ENCODE measurements at regions not wholly inside any gene's neighbourhood (a gene's known extent, or its start where the extent isn't known, plus 50 kb on each side); places are given as distances from the start of the nearest gene placed in this dataset.

- H3K18ac ChIP-seq (ENCODE audit: low read length) = no peak overlapping the region
- no peak overlapping the region for H3K27ac ChIP-seq (replicated peaks; ENCODE audit: low read length)
- no peak overlapping the region for H2BK15ac ChIP-seq (ENCODE audit: low read length)
- no peak overlapping the region for H4K8ac ChIP-seq (ENCODE audit: low read depth, low read length)
- no peak overlapping the region for H3K14ac ChIP-seq (ENCODE audit: low read length)
- no peak for DNase-seq (ENCODE audit: low spot score)
- no peak overlapping the region for H3K23ac ChIP-seq (ENCODE audit: low read depth, low read length, poor library complexity)
- H3K4me1 ChIP-seq (ENCODE audit: control insufficient read depth in 2 of 2, insufficient read depth in 1 of 2, low read depth in 1 of 2, low read length in 2 of 2) = peaks cover 0 to 5% of the 10 kb centered on the region in 2 donors
- H3K79me1 ChIP-seq (ENCODE audit: low read depth, low read length) = no peaks in the 10 kb centered on the region
- no peak overlapping the region for H3K9ac ChIP-seq (ENCODE audit: low read depth, low read length, poor library complexity)
- no peak overlapping the region for H2BK12ac ChIP-seq (ENCODE audit: low read length)
- H3K36me3 ChIP-seq (replicated peaks in 1 of 2; ENCODE audit: control insufficient read depth in 2 of 2, insufficient read depth in 2 of 2, low read length in 2 of 2) = no peaks in the 10 kb centered on the region
- H2AK5ac ChIP-seq (ENCODE audit: low read depth, low read length) = no peak overlapping the region
- H4K91ac ChIP-seq (ENCODE audit: low read depth, low read length, poor library complexity) = no peak overlapping the region
- WGBS, 2 donors (ENCODE audit: extremely low coverage in 2 of 2, insufficient read length in 2 of 2, insufficient replicate concordance in 1 of 2) = no CpG with 5 or more reads among the region's 2 CpGs
- no peak overlapping the region for H2BK120ac ChIP-seq (ENCODE audit: low read depth, low read length)
- no peaks in the 10 kb centered on the region for H3K9me3 ChIP-seq (replicated peaks in 1 of 2; ENCODE audit: control insufficient read depth in 2 of 2, insufficient read depth in 1 of 2, low read depth in 1 of 2, low read length in 2 of 2)
- H3K4me2 ChIP-seq (ENCODE audit: insufficient read depth, low read length, poor library complexity, severe bottlenecking) = no peak overlapping the region
- H2BK5ac ChIP-seq (ENCODE audit: low read length) = no peak overlapping the region
- H3K4me3 ChIP-seq (ENCODE audit: low read length in 2 of 2) = no peak overlapping the region
- H3K4ac ChIP-seq (ENCODE audit: low read length) = no peak overlapping the region
- H2AFZ ChIP-seq (ENCODE audit: low read length) = no peak overlapping the region
- H3K27me3 ChIP-seq (ENCODE audit: control insufficient read depth in 3 of 3, insufficient read depth in 3 of 3, low read depth in 1 of 3, low read length in 3 of 3) = peaks cover 0 to 92% (median 2%) of the 10 kb centered on the region in 3 experiments
Observed at GRCh38 chr3:72580900-72581299, 267.3 kb downstream of the SHQ1 start.

GRCh38 chr3:72580246-72580756 lies 267.9 kb downstream of the SHQ1 start:
- Histone ChIP-seq H3K4me1 (ENCODE audit: control insufficient read depth in 2 of 2, insufficient read depth in 1 of 2, low read depth in 1 of 2, low read length in 2 of 2) (peaks cover 0 to 5% of the 10 kb centered on the region in 2 donors), H3K4me3 (ENCODE audit: low read length in 2 of 2) (no peak overlapping the region), H3K27ac (replicated peaks; ENCODE audit: low read length) (no peak overlapping the region), H2BK15ac (ENCODE audit: low read length) (no peak overlapping the region), H3K23ac (ENCODE audit: low read depth, low read length, poor library complexity) (no peak overlapping the region), H2AFZ (ENCODE audit: low read length) (no peak overlapping the region), H2BK12ac (ENCODE audit: low read length) (no peak overlapping the region), H3K27me3 (ENCODE audit: control insufficient read depth in 3 of 3, insufficient read depth in 3 of 3, low read depth in 1 of 3, low read length in 3 of 3) (peaks cover 0 to 90% (median 2%) of the 10 kb centered on the region in 3 experiments), H3K14ac (ENCODE audit: low read length) (no peak overlapping the region), H3K36me3 (replicated peaks in 1 of 2; ENCODE audit: control insufficient read depth in 2 of 2, insufficient read depth in 2 of 2, low read length in 2 of 2) (no peaks in the 10 kb centered on the region), H2AK5ac (ENCODE audit: low read depth, low read length) (no peak overlapping the region), H3K4me2 (ENCODE audit: insufficient read depth, low read length, poor library complexity, severe bottlenecking) (no peak overlapping the region), H2BK120ac (ENCODE audit: low read depth, low read length) (no peak overlapping the region), H3K4ac (ENCODE audit: low read length) (no peak overlapping the region), H4K91ac (ENCODE audit: low read depth, low read length, poor library complexity) (no peak overlapping the region), H4K8ac (ENCODE audit: low read depth, low read length) (no peak overlapping the region), H3K9me3 (replicated peaks in 1 of 2; ENCODE audit: control insufficient read depth in 2 of 2, insufficient read depth in 1 of 2, low read depth in 1 of 2, low read length in 2 of 2) (no peaks in the 10 kb centered on the region), H3K18ac (ENCODE audit: low read length) (no peak overlapping the region), H3K9ac (ENCODE audit: low read depth, low read length, poor library complexity) (no peak overlapping the region), H2BK5ac (ENCODE audit: low read length) (no peak overlapping the region), H3K79me1 (ENCODE audit: low read depth, low read length) (no peaks in the 10 kb centered on the region)
- no peak for DNase-seq (ENCODE audit: low spot score)
- WGBS, 2 donors (ENCODE audit: extremely low coverage in 2 of 2, insufficient read length in 2 of 2, insufficient replicate concordance in 1 of 2) = no CpG with 5 or more reads among the region's 4 CpGs

- Histone ChIP-seq H4K91ac (ENCODE audit: low read depth, low read length, poor library complexity) (no peak overlapping the region), H2BK5ac (ENCODE audit: low read length) (no peak overlapping the region), H3K4me1 (ENCODE audit: control insufficient read depth in 2 of 2, insufficient read depth in 1 of 2, low read depth in 1 of 2, low read length in 2 of 2) (peaks cover 0 to 5% of the 10 kb centered on the region in 2 donors), H3K14ac (ENCODE audit: low read length) (no peak overlapping the region), H4K8ac (ENCODE audit: low read depth, low read length) (no peak overlapping the region), H2AFZ (ENCODE audit: low read length) (no peak overlapping the region), H3K27me3 (ENCODE audit: control insufficient read depth in 3 of 3, insufficient read depth in 3 of 3, low read depth in 1 of 3, low read length in 3 of 3) (peaks cover 0 to 90% (median 2%) of the 10 kb centered on the region in 3 experiments), H3K23ac (ENCODE audit: low read depth, low read length, poor library complexity) (no peak overlapping the region), H3K4me2 (ENCODE audit: insufficient read depth, low read length, poor library complexity, severe bottlenecking) (no peak overlapping the region), H3K18ac (ENCODE audit: low read length) (no peak overlapping the region), H2AK5ac (ENCODE audit: low read depth, low read length) (no peak overlapping the region), H3K9ac (ENCODE audit: low read depth, low read length, poor library complexity) (no peak overlapping the region), H3K4me3 (ENCODE audit: low read length in 2 of 2) (no peak overlapping the region), H3K79me1 (ENCODE audit: low read depth, low read length) (no peaks in the 10 kb centered on the region), H3K27ac (replicated peaks; ENCODE audit: low read length) (no peak overlapping the region), H3K36me3 (replicated peaks in 1 of 2; ENCODE audit: control insufficient read depth in 2 of 2, insufficient read depth in 2 of 2, low read length in 2 of 2) (no peaks in the 10 kb centered on the region), H2BK15ac (ENCODE audit: low read length) (no peak overlapping the region), H3K9me3 (replicated peaks in 1 of 2; ENCODE audit: control insufficient read depth in 2 of 2, insufficient read depth in 1 of 2, low read depth in 1 of 2, low read length in 2 of 2) (no peaks in the 10 kb centered on the region), H2BK120ac (ENCODE audit: low read depth, low read length) (no peak overlapping the region), H2BK12ac (ENCODE audit: low read length) (no peak overlapping the region), H3K4ac (ENCODE audit: low read length) (no peak overlapping the region)
- no peak for DNase-seq (ENCODE audit: low spot score)
- WGBS, 2 donors (ENCODE audit: extremely low coverage in 2 of 2, insufficient read length in 2 of 2, insufficient replicate concordance in 1 of 2) = no CpG with 5 or more reads among the region's 11 CpGs
Observed at GRCh38 chr3:72579581-72580245, 268.5 kb downstream of the SHQ1 start.

- Histone ChIP-seq H2AK5ac (ENCODE audit: low read depth, low read length) (no peak overlapping the region), H2BK12ac (ENCODE audit: low read length) (no peak overlapping the region), H3K27me3 (ENCODE audit: control insufficient read depth in 3 of 3, insufficient read depth in 3 of 3, low read depth in 1 of 3, low read length in 3 of 3) (peaks cover 0 to 91% (median 2%) of the 10 kb centered on the region in 3 experiments), H3K9ac (ENCODE audit: low read depth, low read length, poor library complexity) (no peak overlapping the region), H4K91ac (ENCODE audit: low read depth, low read length, poor library complexity) (no peak overlapping the region), H3K27ac (replicated peaks; ENCODE audit: low read length) (no peak overlapping the region), H3K79me1 (ENCODE audit: low read depth, low read length) (no peaks in the 10 kb centered on the region), H3K14ac (ENCODE audit: low read length) (no peak overlapping the region), H2AFZ (ENCODE audit: low read length) (no peak overlapping the region), H3K4me3 (ENCODE audit: low read length in 2 of 2) (no peak overlapping the region), H3K4me2 (ENCODE audit: insufficient read depth, low read length, poor library complexity, severe bottlenecking) (no peak overlapping the region), H2BK120ac (ENCODE audit: low read depth, low read length) (no peak overlapping the region), H2BK5ac (ENCODE audit: low read length) (no peak overlapping the region), H2BK15ac (ENCODE audit: low read length) (no peak overlapping the region), H3K4me1 (ENCODE audit: control insufficient read depth in 2 of 2, insufficient read depth in 1 of 2, low read depth in 1 of 2, low read length in 2 of 2) (peaks cover 0 to 5% of the 10 kb centered on the region in 2 donors), H3K23ac (ENCODE audit: low read depth, low read length, poor library complexity) (no peak overlapping the region), H4K8ac (ENCODE audit: low read depth, low read length) (no peak overlapping the region), H3K4ac (ENCODE audit: low read length) (no peak overlapping the region), H3K9me3 (replicated peaks in 1 of 2; ENCODE audit: control insufficient read depth in 2 of 2, insufficient read depth in 1 of 2, low read depth in 1 of 2, low read length in 2 of 2) (no peaks in the 10 kb centered on the region), H3K36me3 (replicated peaks in 1 of 2; ENCODE audit: control insufficient read depth in 2 of 2, insufficient read depth in 2 of 2, low read length in 2 of 2) (no peaks in the 10 kb centered on the region), H3K18ac (ENCODE audit: low read length) (no peak overlapping the region)
- no CpG with 5 or more reads among the region's 3 CpGs for WGBS, 2 donors (ENCODE audit: extremely low coverage in 2 of 2, insufficient read length in 2 of 2, insufficient replicate concordance in 1 of 2)
- DNase-seq (ENCODE audit: low spot score) = no peak
Observed at GRCh38 chr3:72579191-72579580, 269.1 kb downstream of the SHQ1 start.

All from neuronal stem cell (in vitro differentiated cells).